H1 (cell line): ENCODE measurements at regions not wholly inside any gene's neighbourhood (a gene's known extent, or its start where the extent isn't known, plus 50 kb on each side); places are given as distances from the start of the nearest gene placed in this dataset.

ENCODE experiments used
- CBX8 ChIP-seq: fragments of 300-800, 300-1000 bp; sonication (generic); IDR thresholded peaks from 2 replicates; pipeline ENCODE4 v1.7.1; 2016; ENCODE audit warnings: low read depth, low read length, borderline replicate concordance
- CTCF ChIP-seq, 3 experiments: IDR thresholded peaks; 1 replicate in 2 of 3; 2 replicates in 1 of 3; pipeline versions ENCODE4 v1.5.1 to v1.6.1; 2011; ENCODE audit warnings: low read length in 3 of 3, mild to moderate bottlenecking in 3 of 3, inconsistent platforms in 2 of 3, low read depth in 1 of 3, moderate library complexity in 1 of 3; ENCODE audit not compliant: insufficient read depth in 1 of 3; ENCODE audit errors: control extremely low read depth in 1 of 3
- EP300 ChIP-seq, 2 experiments: IDR thresholded peaks; 1 replicate in 1 of 2; 2 replicates in 1 of 2; pipeline ENCODE4 v1.6.1; 2011 to 2012; ENCODE audit warnings: low read depth in 2 of 2, low read length in 2 of 2, mild to moderate bottlenecking in 2 of 2, borderline replicate concordance in 1 of 2, inconsistent platforms in 1 of 2, moderate library complexity in 1 of 2
- EZH2 ChIP-seq: fragments of 200-600 bp; sonication (generic); IDR thresholded peaks from 2 replicates; pipeline ENCODE4 v1.7.1; 2012; ENCODE audit warnings: low read depth, mild to moderate bottlenecking, moderate library complexity, low read length, inconsistent platforms; ENCODE audit not compliant: severe bottlenecking
- GABPA ChIP-seq: IDR thresholded peaks from 2 replicates; pipeline ENCODE4 v1.6.1; 2011; ENCODE audit warnings: mild to moderate bottlenecking, low read length, moderate library complexity, borderline replicate concordance; ENCODE audit not compliant: insufficient read depth
- GTF2F1 ChIP-seq: IDR thresholded peaks from 2 replicates; pipeline ENCODE4 v1.6.1; 2012; ENCODE audit warnings: low read depth, low read length, improper control_type of control experiment, borderline replicate concordance
- POLR2A ChIP-seq, 2 experiments: IDR thresholded peaks; 1 replicate in 1 of 2; 2 replicates in 1 of 2; pipeline ENCODE4 v1.6.1; 2011; ENCODE audit warnings: low read depth in 2 of 2, low read length in 2 of 2, mild to moderate bottlenecking in 2 of 2; ENCODE audit errors: control extremely low read depth in 1 of 2
- POLR2AphosphoS5 ChIP-seq: IDR thresholded peaks from 2 replicates; pipeline ENCODE4 v1.6.1; 2011; ENCODE audit warnings: low read depth, low read length
- RAD21 ChIP-seq, 2 experiments: IDR thresholded peaks in 1 of 2; conservative IDR thresholded peaks in 1 of 2; 2 replicates each; pipeline ENCODE4 v1.6.1; 2011; ENCODE audit warnings: low read depth in 2 of 2, low read length in 2 of 2, improper control_type of control experiment in 1 of 2, inconsistent platforms in 1 of 2, mild to moderate bottlenecking in 1 of 2, moderate library complexity in 1 of 2
- SIN3A ChIP-seq, 2 experiments: IDR thresholded peaks in 1 of 2; conservative IDR thresholded peaks in 1 of 2; 2 replicates each; pipeline ENCODE4 v1.6.1; 2011 to 2012; ENCODE audit warnings: low read length in 2 of 2, improper control_type of control experiment in 1 of 2, low read depth in 1 of 2, mild to moderate bottlenecking in 1 of 2

- TF ChIP-seq GABPA (no peak), CTCF (IDR thresholded peaks at IDR 0.05; ENCODE audit: control extremely low read depth in 1 of 3, insufficient read depth in 1 of 3, low read depth in 1 of 3, low read length in 3 of 3) (no peak), EZH2 (no peak), EP300 (IDR thresholded peaks at IDR 0.05; ENCODE audit: borderline replicate concordance in 1 of 2, low read depth in 2 of 2, low read length in 2 of 2) (no peak), GTF2F1 (no peak), POLR2AphosphoS5 (no peak), RAD21 (IDR thresholded peaks at IDR 0.05 in 1 of 2, conservative IDR thresholded peaks at IDR 0.05 in 1 of 2; ENCODE audit: low read depth in 2 of 2, low read length in 2 of 2) (no peak), POLR2A (IDR thresholded peaks at IDR 0.05; ENCODE audit: control extremely low read depth in 1 of 2, low read depth in 2 of 2, low read length in 2 of 2) (no peak), CBX8 (no peak), SIN3A (conservative IDR thresholded peaks at IDR 0.05 in 1 of 2, IDR thresholded peaks at IDR 0.05 in 1 of 2; ENCODE audit: low read depth in 1 of 2, low read length in 2 of 2) (no peak)
Measured at GRCh38 chr7:33760146-33760545, 145.2 kb upstream of the BMPER start.
